Tibial nerve (tissue), 4 donors: ENCODE measurements at regions not wholly inside any gene's neighbourhood (a gene's known extent, or its start where the extent isn't known, plus 50 kb on each side); places are given as distances from the start of the nearest gene placed in this dataset.

Source experiments
- EP300 ChIP-seq, 2 donors: sonication (generic); formaldehyde crosslinking; IDR thresholded peaks; one replicate each; pipeline ENCODE4 v1.6.1; 2017; ENCODE audit warnings: antibody characterized with exemption in 2 of 2, mild to moderate bottlenecking in 1 of 2
- POLR2A ChIP-seq, 2 donors: fragments of 450-650 bp; IDR thresholded peaks; one replicate each; pipeline ENCODE4 v1.6.1; 2017; ENCODE audit warnings: antibody characterized with exemption in 2 of 2, mild to moderate bottlenecking in 2 of 2, moderate library complexity in 2 of 2
- TF ChIP-seq, protein P1 (sequence below), 5 experiments: fragments of 200-600 bp in 3 of 5; fragments of 450-650 bp in 2 of 5; sonication (generic) in 3 of 5; IDR thresholded peaks; one replicate each; pipeline ENCODE4 v1.5.1; 2016 to 2019; ENCODE audit warnings: antibody characterized with exemption in 5 of 5, mild to moderate bottlenecking in 3 of 5, moderate library complexity in 2 of 5

DNA sequence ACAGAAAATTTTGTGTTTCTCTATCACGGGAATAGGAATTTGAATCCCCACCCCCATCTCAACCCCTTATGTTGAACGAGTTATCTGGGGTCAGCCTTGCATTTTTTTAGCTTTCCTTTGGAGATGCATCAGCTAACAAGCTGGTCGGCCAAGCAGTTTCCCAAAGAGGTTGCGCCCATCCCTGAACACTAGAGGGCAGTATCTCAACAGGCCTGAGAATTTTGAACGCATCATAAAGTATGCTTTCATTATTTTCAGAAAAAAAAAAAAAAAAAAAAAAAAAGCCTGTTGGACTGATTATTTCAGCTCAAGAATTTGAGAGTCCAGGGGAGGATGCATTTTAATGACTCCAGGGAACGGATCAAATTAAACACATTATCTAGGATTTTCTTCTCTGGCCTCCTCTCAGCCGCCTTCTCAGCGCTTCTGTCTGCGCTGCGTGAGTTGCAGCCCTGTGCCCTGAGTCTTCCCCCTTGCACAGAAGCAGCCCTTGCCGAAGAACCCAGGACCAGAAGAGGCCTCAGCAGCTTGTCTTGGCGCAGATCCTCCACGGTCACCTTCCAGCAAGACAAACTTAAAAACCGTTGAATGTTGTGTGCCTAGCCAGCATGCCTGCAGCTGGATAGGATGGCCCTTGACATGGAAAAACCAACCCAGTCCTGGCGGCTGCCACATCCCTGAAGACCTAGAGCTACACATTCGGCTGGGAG is 76.6 kb upstream of the GZMB start:
- TF ChIP-seq, protein P1, sequence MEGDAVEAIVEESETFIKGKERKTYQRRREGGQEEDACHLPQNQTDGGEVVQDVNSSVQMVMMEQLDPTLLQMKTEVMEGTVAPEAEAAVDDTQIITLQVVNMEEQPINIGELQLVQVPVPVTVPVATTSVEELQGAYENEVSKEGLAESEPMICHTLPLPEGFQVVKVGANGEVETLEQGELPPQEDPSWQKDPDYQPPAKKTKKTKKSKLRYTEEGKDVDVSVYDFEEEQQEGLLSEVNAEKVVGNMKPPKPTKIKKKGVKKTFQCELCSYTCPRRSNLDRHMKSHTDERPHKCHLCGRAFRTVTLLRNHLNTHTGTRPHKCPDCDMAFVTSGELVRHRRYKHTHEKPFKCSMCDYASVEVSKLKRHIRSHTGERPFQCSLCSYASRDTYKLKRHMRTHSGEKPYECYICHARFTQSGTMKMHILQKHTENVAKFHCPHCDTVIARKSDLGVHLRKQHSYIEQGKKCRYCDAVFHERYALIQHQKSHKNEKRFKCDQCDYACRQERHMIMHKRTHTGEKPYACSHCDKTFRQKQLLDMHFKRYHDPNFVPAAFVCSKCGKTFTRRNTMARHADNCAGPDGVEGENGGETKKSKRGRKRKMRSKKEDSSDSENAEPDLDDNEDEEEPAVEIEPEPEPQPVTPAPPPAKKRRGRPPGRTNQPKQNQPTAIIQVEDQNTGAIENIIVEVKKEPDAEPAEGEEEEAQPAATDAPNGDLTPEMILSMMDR (IDR thresholded peaks at IDR 0.05) = peak; percentile 38 to 79 (median 64)
- TF ChIP-seq EP300 (IDR thresholded peaks at IDR 0.05) = no peak
- TF ChIP-seq POLR2A (IDR thresholded peaks at IDR 0.05) = no peak
